Adrenal gland (tissue), 9 donors: ENCODE measurements at regions not wholly inside any gene's neighbourhood (a gene's known extent, or its start where the extent isn't known, plus 50 kb on each side); places are given as distances from the start of the nearest gene placed in this dataset.
A peak's percentile ranks its signal among the peaks of the same experiment; 100 is the strongest.

Experiments
- DNase-seq, 7 donors: peaks; one replicate each; pipeline ENCODE4 v3.0.0-alpha.2; 2019 to 2020
- H3K27ac ChIP-seq, 5 donors: fragments of 200-600 bp; sonication (generic) in 4 of 5; 1 replicate in 3 of 5; 2 replicates in 2 of 5; pipeline versions ENCODE4 v1.5.1 to v1.8.0; 2016 to 2020; ENCODE audit warnings: mild to moderate bottlenecking in 1 of 5
- H3K27me3 ChIP-seq: fragments of 200-600 bp; 2 replicates; pipeline ENCODE4 v1.8.0; 2021
- H3K36me3 ChIP-seq, 2 donors: fragments of 200-600 bp; replicated peaks in 1 of 2; 1 replicate in 1 of 2; 2 replicates in 1 of 2; pipeline versions ENCODE4 v1.5.1 to v1.8.0; 2018 to 2022
- H3K4me1 ChIP-seq, 2 donors: fragments of 200-600 bp; replicated peaks in 1 of 2; 1 replicate in 1 of 2; 2 replicates in 1 of 2; pipeline versions ENCODE4 v1.5.1 to v1.8.0; 2018 to 2021
- H3K4me3 ChIP-seq, 4 donors: fragments of 200-600 bp; sonication (generic) in 3 of 4; one replicate each; pipeline ENCODE4 v1.5.1; 2016 to 2018
- H3K9me3 ChIP-seq, 3 donors: fragments of 200-600 bp; sonication (generic) in 1 of 3; replicated peaks in 1 of 3; 1 replicate in 2 of 3; 2 replicates in 1 of 3; pipeline versions ENCODE4 v1.5.1 to v1.8.0; 2016 to 2021
- POLR2A ChIP-seq, 2 donors: fragments of 450-650 bp; IDR thresholded peaks; one replicate each; pipeline ENCODE4 v1.6.1; 2017; ENCODE audit warnings: antibody characterized with exemption in 2 of 2, mild to moderate bottlenecking in 2 of 2, moderate library complexity in 1 of 2
- WGBS, 4 donors: extraction: QIAGEN DNeasy Blood & Tissue Kit in 2 of 4; methylation state at CpG; one replicate each; pipeline versions ENCODE4 v1.1.5 to v1.1.7; 2013 to 2017; 5-methylcytosine and 5-hydroxymethylcytosine counted together
- intact Hi-C, 2 donors: fragments of 100-400 bp; cut with DNase I; formaldehyde crosslinking; loops; one replicate each; pipeline versions ENCODE4 v1.14.1 to v1.15.0; 2022 to 2023
- TF ChIP-seq, protein P1 (sequence below), 6 experiments: fragments of 450-650 bp in 4 of 6; fragments of 200-600 bp in 2 of 6; sonication (generic) in 1 of 6; IDR thresholded peaks; 1 replicate in 5 of 6; 2 replicates in 1 of 6; pipeline versions ENCODE4 v1.5.1 to v1.8.0; 2016 to 2021; ENCODE audit warnings: antibody characterized with exemption in 6 of 6, mild to moderate bottlenecking in 2 of 6, moderate library complexity in 1 of 6
- donor health status: healthy with polysubstance abuse.
- donor health status: Bipolar disorder and iron deficiency.
- donor health status: DM: yes; HTN: yes; CAD: no.
- donor health status: DM: no; HTN: no; CAD: no.
- donor health status: DM: no; HTN: no; CAD: no.

DNA sequence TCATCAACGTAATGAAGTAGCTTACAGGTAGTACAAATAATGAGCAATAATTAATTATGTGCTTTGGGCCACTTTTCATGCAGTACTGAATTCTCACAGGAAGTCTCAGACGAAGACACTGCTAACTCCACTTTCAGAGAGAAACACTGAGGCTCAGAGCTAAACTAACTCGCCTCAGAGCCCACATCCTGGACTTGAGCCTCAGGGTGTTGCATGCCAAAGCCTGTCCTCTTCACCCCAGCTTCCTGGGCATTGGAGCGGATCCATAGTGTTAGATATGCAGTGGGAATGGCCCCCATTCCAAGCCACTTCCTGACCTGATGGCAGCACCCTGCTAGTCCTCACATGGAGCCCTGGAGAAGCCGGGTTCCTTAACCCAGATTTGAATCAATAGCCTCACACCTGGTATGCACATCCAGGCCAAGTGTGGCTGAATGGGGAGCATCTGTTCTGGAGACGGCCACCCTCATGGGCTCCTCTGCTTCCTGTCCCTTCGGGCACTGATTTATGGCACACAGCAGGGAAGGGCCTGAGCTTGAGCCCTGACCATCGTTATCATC, 265.1 kb upstream of the ZNF32 start:
- Histone ChIP-seq H3K4me1 (no peaks in the 10 kb centered on the region), H3K27ac (no peak overlapping the region), H3K4me3 (no peak overlapping the region), H3K27me3 (no peaks in the 10 kb centered on the region), H3K9me3 (no peaks in the 10 kb centered on the region), H3K36me3 (no peaks in the 10 kb centered on the region)
- WGBS, 4 donors = 69 to 83% (median 74%) methylated on average over 6 to 8 of the region's 8 CpGs
- intact Hi-C loops = no loop called here
- TF ChIP-seq POLR2A (IDR thresholded peaks at IDR 0.05) = no peak
- TF ChIP-seq, protein P1, sequence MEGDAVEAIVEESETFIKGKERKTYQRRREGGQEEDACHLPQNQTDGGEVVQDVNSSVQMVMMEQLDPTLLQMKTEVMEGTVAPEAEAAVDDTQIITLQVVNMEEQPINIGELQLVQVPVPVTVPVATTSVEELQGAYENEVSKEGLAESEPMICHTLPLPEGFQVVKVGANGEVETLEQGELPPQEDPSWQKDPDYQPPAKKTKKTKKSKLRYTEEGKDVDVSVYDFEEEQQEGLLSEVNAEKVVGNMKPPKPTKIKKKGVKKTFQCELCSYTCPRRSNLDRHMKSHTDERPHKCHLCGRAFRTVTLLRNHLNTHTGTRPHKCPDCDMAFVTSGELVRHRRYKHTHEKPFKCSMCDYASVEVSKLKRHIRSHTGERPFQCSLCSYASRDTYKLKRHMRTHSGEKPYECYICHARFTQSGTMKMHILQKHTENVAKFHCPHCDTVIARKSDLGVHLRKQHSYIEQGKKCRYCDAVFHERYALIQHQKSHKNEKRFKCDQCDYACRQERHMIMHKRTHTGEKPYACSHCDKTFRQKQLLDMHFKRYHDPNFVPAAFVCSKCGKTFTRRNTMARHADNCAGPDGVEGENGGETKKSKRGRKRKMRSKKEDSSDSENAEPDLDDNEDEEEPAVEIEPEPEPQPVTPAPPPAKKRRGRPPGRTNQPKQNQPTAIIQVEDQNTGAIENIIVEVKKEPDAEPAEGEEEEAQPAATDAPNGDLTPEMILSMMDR (IDR thresholded peaks at IDR 0.05) = no peak
- DNase-seq = no peak

DNA sequence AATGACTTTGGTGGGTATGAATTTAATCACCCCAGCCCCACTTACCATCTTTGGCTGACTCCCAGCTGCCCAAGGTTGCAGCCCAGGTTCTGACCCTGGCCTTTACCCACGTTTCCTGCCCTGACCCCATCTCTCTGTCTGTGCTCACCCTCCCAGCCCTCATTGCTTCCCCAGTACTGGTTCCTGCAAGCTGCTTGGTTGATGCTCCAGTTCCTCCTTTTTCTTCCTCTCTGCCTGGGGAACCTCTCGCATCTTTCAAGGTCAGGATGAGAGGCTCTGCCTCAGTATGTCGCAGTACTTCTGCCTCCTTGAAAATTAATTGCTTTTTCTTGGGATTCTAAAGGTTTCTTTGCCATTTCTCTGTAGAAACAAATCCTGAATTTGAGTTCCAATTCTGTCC, 263.8 kb upstream of the ZNF32 start:
- TF ChIP-seq, protein P1 (IDR thresholded peaks at IDR 0.05) = no peak
- no peak for TF ChIP-seq POLR2A (IDR thresholded peaks at IDR 0.05)
- no peaks in the 10 kb centered on the region for H3K9me3 ChIP-seq
- no peaks in the 10 kb centered on the region for H3K36me3 ChIP-seq
- H3K4me3 ChIP-seq = no peak overlapping the region
- 49 to 67% (median 58%) methylated on average over 3 of the region's 3 CpGs for WGBS, 4 donors
- DNase-seq = no peak
- no peaks in the 10 kb centered on the region for H3K4me1 ChIP-seq
- no peak overlapping the region for H3K27ac ChIP-seq
- H3K27me3 ChIP-seq = no peaks in the 10 kb centered on the region
- intact Hi-C loops = no loop called here

DNA sequence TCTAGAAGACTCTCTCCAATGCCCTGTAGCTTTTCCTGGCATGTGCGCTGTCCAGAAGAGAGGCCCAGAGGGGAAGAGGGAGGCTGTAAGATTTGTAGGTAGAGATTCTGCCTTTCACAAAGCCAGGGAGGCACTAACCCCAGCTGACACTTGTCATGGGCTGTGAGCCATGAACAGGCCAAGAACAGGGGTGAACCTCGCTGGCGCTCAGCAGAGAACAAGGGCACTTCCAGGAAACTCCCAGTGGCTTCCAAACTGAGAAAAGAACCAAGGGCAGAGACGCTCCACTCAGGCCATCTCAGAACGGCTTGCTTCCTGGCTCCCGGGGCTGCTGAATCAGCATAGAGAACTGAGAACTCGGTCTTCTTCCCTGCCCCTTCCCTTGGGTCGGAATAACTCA, 257.8 kb upstream of the ZNF32 start:
- 43 to 64% (median 56%) methylated on average over 8 of the region's 8 CpGs for WGBS, 4 donors
- H3K27me3 ChIP-seq = no peaks in the 10 kb centered on the region
- H3K9me3 ChIP-seq = no peaks in the 10 kb centered on the region
- H3K27ac ChIP-seq = peak overlapping the region in 2 of 5 donors; percentile 21 to 30
- intact Hi-C loops = loop anchor here in 1 of 2 donors (10.0 kb wide), 1 partner anchor 212 kb away; no protein-coding TSS in a partner anchor
- peaks cover 0 to 3% of the 10 kb centered on the region in 2 donors for H3K4me1 ChIP-seq
- H3K4me3 ChIP-seq = no peak overlapping the region
- H3K36me3 ChIP-seq = no peaks in the 10 kb centered on the region
- peak in 3 of 7 donors; percentile 11 to 57 (median 43) for DNase-seq
- TF ChIP-seq, protein P1 (IDR thresholded peaks at IDR 0.05) = no peak
- no peak for TF ChIP-seq POLR2A (IDR thresholded peaks at IDR 0.05)

DNA sequence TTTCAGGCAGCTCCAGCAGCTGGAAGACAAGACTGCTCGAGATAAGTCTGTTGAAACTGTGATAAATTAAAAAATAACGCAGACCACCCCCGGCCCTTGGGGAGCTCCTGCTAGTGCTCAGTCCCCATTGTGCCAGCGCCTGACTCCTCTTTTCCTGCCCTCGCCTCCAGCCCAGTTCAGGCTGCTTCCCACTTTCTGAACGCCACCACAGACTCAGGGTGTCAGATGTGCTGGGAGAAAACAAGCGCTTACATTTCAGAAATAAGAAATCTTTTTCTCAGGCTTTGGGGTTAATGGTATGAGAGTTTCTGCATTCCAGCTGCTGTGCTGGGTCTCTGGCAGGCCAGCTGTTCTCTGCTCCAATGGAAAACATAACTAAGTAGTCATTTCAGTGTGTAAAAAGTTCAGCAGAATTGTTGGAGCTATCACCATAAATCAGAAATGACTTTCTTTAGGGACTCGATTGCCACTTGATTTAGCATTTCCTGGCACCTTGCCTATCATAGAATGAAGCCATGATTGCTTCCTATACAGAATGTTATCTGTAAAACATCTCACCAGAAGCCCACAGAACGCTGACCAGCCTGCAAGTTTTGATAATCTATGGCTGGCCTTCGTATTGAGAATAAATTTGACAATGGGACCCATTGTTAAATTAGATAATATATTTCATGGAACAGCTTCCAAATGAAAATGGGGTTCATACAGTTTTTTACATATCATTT, 257.0 kb upstream of the ZNF32 start:
- 38 to 47% (median 42%) methylated on average over 10 of the region's 10 CpGs for WGBS, 4 donors
- Histone ChIP-seq H3K27ac (peak overlapping the region in 2 of 5 donors; percentile 30 to 57), H3K36me3 (no peaks in the 10 kb centered on the region), H3K27me3 (no peaks in the 10 kb centered on the region), H3K4me1 (peaks cover 0 to 3% of the 10 kb centered on the region in 2 donors), H3K4me3 (no peak overlapping the region), H3K9me3 (no peaks in the 10 kb centered on the region)
- TF ChIP-seq, protein P1 (IDR thresholded peaks at IDR 0.05) = no peak
- TF ChIP-seq POLR2A (IDR thresholded peaks at IDR 0.05) = no peak
- no peak for DNase-seq
- intact Hi-C loops = loop anchor here in 1 of 2 donors (10.0 kb wide), 1 partner anchor 211 kb away; no protein-coding TSS in a partner anchor
